Keratinocyte (primary cell): ENCODE measurements at regions not wholly inside any gene's neighbourhood (a gene's known extent, or its start where the extent isn't known, plus 50 kb on each side); places are given as distances from the start of the nearest gene placed in this dataset.

Experiments used
- DNase-seq: peaks from one replicate; pipeline ENCODE4 v3.0.0-alpha.2; 2011; ENCODE audit warnings: low read depth, missing footprints, low spot score
- FAIRE-seq: peaks from 2 replicates; lab custom pipeline; 2011; peaks lifted over from hg19 to GRCh38; lab: Jason Lieb, UNC
- H2AFZ ChIP-seq: 2 replicates; pipeline ENCODE4 v1.6.0; 2012; ENCODE audit warnings: low read length, control low read depth, inconsistent platforms; ENCODE audit not compliant: control insufficient read depth
- H3K27ac ChIP-seq: 2 replicates; pipeline ENCODE4 v1.5.1; 2011; ENCODE audit warnings: low read length; ENCODE audit not compliant: control insufficient read depth, insufficient read depth
- H3K27me3 ChIP-seq: 3 replicates; pipeline ENCODE4 v1.6.0; 2011; ENCODE audit warnings: low read length; ENCODE audit not compliant: control insufficient read depth, insufficient read depth; ENCODE audit errors: extremely low read depth
- H3K36me3 ChIP-seq, 2 experiments: 2 replicates in 1 of 2; 3 replicates in 1 of 2; pipeline ENCODE4 v1.5.1; 2011; ENCODE audit warnings: low read length in 2 of 2, mild to moderate bottlenecking in 1 of 2; ENCODE audit not compliant: control insufficient read depth in 2 of 2, insufficient read depth in 2 of 2; ENCODE audit errors: extremely low read depth in 1 of 2
- H3K4me1 ChIP-seq: 3 replicates; pipeline ENCODE4 v1.5.1; 2011; ENCODE audit warnings: low read length; ENCODE audit not compliant: control insufficient read depth, insufficient read depth; ENCODE audit errors: extremely low read depth
- H3K4me2 ChIP-seq: 3 replicates; pipeline ENCODE4 v1.6.0; 2011; ENCODE audit warnings: low read depth, low read length; ENCODE audit not compliant: control insufficient read depth, insufficient read depth; ENCODE audit errors: extremely low read depth
- H3K4me3 ChIP-seq, 3 experiments: fragments of 200-600 bp in 1 of 3; sonication (generic) in 1 of 3; 2 replicates in 2 of 3; 3 replicates in 1 of 3; pipeline ENCODE4 v1.5.1; 2011 to 2016; ENCODE audit warnings: low read length in 3 of 3, mild to moderate bottlenecking in 3 of 3, control low read depth in 2 of 3, inconsistent platforms in 1 of 3, low read depth in 1 of 3, mixed read lengths in 1 of 3, mixed run types in 1 of 3, moderate library complexity in 1 of 3; ENCODE audit not compliant: control insufficient read depth in 2 of 3, insufficient read depth in 2 of 3; ENCODE audit errors: extremely low read depth in 1 of 3
- H3K79me2 ChIP-seq: 2 replicates; pipeline ENCODE4 v1.6.0; 2012; ENCODE audit warnings: low read length; ENCODE audit not compliant: control insufficient read depth, insufficient read depth
- H3K9ac ChIP-seq: 3 replicates; pipeline ENCODE4 v1.6.0; 2011; ENCODE audit warnings: low read length; ENCODE audit not compliant: control insufficient read depth, insufficient read depth; ENCODE audit errors: extremely low read depth
- H3K9me1 ChIP-seq: 3 replicates; pipeline ENCODE4 v1.6.0; 2011; ENCODE audit warnings: low read length; ENCODE audit not compliant: control insufficient read depth, insufficient read depth; ENCODE audit errors: extremely low read depth
- H3K9me3 ChIP-seq: 2 replicates; pipeline ENCODE4 v1.5.1; 2012; ENCODE audit warnings: low read depth, low read length; ENCODE audit not compliant: control insufficient read depth
- H4K20me1 ChIP-seq: 3 replicates; pipeline ENCODE4 v1.6.0; 2011; ENCODE audit warnings: low read length; ENCODE audit not compliant: control insufficient read depth, insufficient read depth; ENCODE audit errors: extremely low read depth
- EZH2 ChIP-seq: IDR thresholded peaks from one replicate; pipeline ENCODE4 v1.6.1; 2012; ENCODE audit warnings: inconsistent platforms, mild to moderate bottlenecking, low read length, moderate library complexity
- dilution Hi-C: fragments of 300-500 bp; cut with MboI; formaldehyde crosslinking; loops from one replicate; pipeline ENCODE4 v1.7.0; 2020; ENCODE audit warnings: low sequenced_read_pairs; ENCODE audit not compliant: extremely low pct_ligation_motif_present
- TF ChIP-seq, protein P1 (sequence below), 3 experiments: IDR thresholded peaks in 1 of 3; conservative IDR thresholded peaks in 1 of 3; optimal IDR thresholded peaks in 1 of 3; 2 replicates in 2 of 3; 3 replicates in 1 of 3; pipeline versions ENCODE3 to v1.5.1; 2011; ENCODE audit warnings: low read length in 3 of 3, mild to moderate bottlenecking in 3 of 3, moderate library complexity in 2 of 3, control low read depth in 1 of 3, inconsistent platforms in 1 of 3; ENCODE audit not compliant: insufficient read depth in 2 of 3; ENCODE audit errors: extremely low read depth in 1 of 3

DNA sequence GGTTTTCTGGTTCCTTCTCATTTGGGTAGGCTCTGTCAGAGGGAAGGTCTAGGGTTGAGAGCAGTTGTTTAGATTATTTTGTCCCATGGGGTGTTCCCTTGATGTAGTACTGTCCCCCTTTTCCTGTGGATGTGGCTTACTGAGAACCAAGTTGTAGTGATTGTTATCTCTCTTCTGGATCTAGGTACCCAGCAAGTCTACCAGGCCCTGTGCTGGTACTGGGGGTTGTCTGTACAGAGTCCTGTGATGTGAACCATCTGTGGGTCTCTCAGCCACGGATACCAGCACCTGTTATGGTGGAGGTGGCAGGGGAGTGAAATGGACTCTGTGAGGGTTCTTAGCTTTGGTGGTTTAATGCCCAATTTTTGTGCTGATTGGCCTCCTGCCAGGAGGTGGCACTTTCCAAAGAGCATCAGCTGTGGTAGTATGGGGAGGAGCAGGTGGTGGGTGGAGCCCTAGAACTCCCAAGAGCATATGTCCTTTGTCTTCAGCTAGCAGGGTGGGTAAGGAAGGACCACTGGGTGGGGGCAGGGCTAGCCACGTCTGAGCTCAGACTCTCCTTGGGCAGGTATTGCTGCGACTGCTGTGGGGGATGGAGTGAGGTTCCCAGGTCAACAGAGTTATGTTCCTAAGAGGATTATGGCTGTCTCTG lies 179.3 kb upstream of the BTG1 start:
- no peaks in the 10 kb centered on the region for H3K9me1 ChIP-seq
- no peaks in the 10 kb centered on the region for H4K20me1 ChIP-seq
- H2AFZ ChIP-seq = no peak overlapping the region
- no peaks in the 10 kb centered on the region for H3K36me3 ChIP-seq
- no peak for DNase-seq
- no peak for FAIRE-seq
- TF ChIP-seq EZH2 = no peak
- TF ChIP-seq, protein P1, sequence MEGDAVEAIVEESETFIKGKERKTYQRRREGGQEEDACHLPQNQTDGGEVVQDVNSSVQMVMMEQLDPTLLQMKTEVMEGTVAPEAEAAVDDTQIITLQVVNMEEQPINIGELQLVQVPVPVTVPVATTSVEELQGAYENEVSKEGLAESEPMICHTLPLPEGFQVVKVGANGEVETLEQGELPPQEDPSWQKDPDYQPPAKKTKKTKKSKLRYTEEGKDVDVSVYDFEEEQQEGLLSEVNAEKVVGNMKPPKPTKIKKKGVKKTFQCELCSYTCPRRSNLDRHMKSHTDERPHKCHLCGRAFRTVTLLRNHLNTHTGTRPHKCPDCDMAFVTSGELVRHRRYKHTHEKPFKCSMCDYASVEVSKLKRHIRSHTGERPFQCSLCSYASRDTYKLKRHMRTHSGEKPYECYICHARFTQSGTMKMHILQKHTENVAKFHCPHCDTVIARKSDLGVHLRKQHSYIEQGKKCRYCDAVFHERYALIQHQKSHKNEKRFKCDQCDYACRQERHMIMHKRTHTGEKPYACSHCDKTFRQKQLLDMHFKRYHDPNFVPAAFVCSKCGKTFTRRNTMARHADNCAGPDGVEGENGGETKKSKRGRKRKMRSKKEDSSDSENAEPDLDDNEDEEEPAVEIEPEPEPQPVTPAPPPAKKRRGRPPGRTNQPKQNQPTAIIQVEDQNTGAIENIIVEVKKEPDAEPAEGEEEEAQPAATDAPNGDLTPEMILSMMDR (optimal IDR thresholded peaks at IDR 0.05 in 1 of 3, IDR thresholded peaks at IDR 0.05 in 1 of 3, conservative IDR thresholded peaks at IDR 0.05 in 1 of 3; ENCODE audit: extremely low read depth in 1 of 3, insufficient read depth in 2 of 3, low read length in 3 of 3) = no peak
- no peaks in the 10 kb centered on the region for H3K4me1 ChIP-seq
- dilution Hi-C loops = no loop called here
- no peaks in the 10 kb centered on the region for H3K79me2 ChIP-seq
- no peaks in the 10 kb centered on the region for H3K27me3 ChIP-seq
- H3K27ac ChIP-seq = no peak overlapping the region
- H3K4me3 ChIP-seq = no peak overlapping the region
- no peak overlapping the region for H3K9ac ChIP-seq
- H3K9me3 ChIP-seq = no peaks in the 10 kb centered on the region
- no peak overlapping the region for H3K4me2 ChIP-seq

DNA sequence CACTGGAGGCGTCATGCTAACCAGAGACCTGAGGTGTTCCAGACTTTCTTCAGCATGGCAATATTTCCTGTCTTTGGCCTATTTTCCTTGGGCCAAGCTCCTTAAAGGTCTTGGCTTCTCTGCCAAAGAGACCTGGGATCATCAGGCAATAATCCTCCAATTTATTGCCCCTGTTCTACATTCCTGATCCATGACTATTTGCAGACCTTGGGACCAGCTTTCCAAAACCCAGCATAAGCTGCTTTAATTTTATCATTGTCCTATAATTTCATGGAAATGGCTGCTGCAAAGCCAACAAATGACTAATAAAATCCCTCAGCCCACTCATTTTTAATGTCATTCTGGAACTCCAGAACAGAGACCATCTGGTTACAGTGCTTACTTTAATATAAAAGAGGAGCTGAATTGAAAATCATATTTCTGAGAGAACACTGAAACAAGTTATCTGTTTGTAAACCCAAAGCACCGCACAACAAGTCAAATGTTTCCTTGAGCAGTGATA lies 166.9 kb upstream of the BTG1 start:
- no peak overlapping the region for H2AFZ ChIP-seq
- H3K27me3 ChIP-seq = no peaks in the 10 kb centered on the region
- H3K9ac ChIP-seq = no peak overlapping the region
- no peaks in the 10 kb centered on the region for H3K9me3 ChIP-seq
- dilution Hi-C loops = no loop called here
- no peak overlapping the region for H3K4me3 ChIP-seq
- no peak for FAIRE-seq
- no peaks in the 10 kb centered on the region for H3K4me1 ChIP-seq
- H4K20me1 ChIP-seq = no peaks in the 10 kb centered on the region
- H3K27ac ChIP-seq = no peak overlapping the region
- no peaks in the 10 kb centered on the region for H3K79me2 ChIP-seq
- no peak for DNase-seq
- TF ChIP-seq, protein P1 (optimal IDR thresholded peaks at IDR 0.05 in 1 of 3, IDR thresholded peaks at IDR 0.05 in 1 of 3, conservative IDR thresholded peaks at IDR 0.05 in 1 of 3; ENCODE audit: extremely low read depth in 1 of 3, insufficient read depth in 2 of 3, low read length in 3 of 3) = no peak
- TF ChIP-seq EZH2 = no peak
- H3K36me3 ChIP-seq = no peaks in the 10 kb centered on the region
- H3K9me1 ChIP-seq = no peaks in the 10 kb centered on the region
- no peak overlapping the region for H3K4me2 ChIP-seq
